ENCODE measurements at regions not wholly inside any gene's neighbourhood (a gene's known extent, or its start where the extent isn't known, plus 50 kb on each side); places are given as distances from the start of the nearest gene placed in this dataset.

- Histone ChIP-seq H3K4me3 (no peak overlapping the region), H3K27ac (peak overlapping the region in 1 of 21 experiments; percentile 37)
These were observed 891.4 kb downstream of the TFAP2A start for GRCh38 chr6:9523462-9523861.

DNA sequence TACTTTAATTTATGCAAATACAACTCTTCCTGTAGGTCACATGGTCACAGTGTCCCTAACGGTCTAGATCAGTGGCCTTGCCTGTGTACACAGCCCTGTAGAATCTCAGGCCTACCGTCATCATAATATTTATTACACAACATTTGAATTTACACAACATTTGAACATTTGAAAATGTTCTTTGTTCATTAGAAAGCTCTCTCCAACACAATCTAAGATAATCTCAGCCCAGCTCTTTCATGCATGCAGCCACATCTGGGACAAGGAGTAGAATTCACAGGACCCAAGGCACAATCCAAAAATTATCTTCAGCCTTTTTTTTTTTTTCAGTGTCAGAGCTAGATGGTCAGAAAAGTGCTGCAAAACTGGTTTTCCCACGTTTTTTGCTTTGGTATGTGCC lies 892.8 kb downstream of the TFAP2A start:
- no peak overlapping the region for H3K27ac ChIP-seq
- no peak overlapping the region for H3K4me3 ChIP-seq

DNA sequence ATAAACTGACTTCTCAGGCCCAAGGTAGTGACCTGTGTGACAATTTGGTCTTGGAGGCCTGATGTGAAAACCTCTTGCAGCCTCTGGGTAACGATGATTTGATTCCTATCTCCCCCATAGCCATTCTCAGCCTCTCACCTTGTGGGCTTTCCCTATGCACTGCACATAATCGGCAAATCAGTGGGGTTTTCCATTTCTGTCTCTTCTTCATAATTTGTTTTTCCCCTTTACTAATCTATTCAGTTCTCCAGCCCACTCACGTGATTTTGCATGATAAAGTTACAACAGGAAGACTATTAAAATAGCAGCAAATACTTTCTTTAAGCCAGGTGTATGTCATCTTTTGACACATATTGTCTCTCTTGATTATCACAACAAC lies 893.7 kb downstream of the TFAP2A start:
- H3K4me3 ChIP-seq: no peak overlapping the region
- H3K27ac ChIP-seq: no peak overlapping the region

- Histone ChIP-seq H3K4me3 (no peak overlapping the region), H3K27ac (no peak overlapping the region)
These were observed 894.3 kb downstream of the TFAP2A start for GRCh38 chr6:9520417-9521151.

DNA sequence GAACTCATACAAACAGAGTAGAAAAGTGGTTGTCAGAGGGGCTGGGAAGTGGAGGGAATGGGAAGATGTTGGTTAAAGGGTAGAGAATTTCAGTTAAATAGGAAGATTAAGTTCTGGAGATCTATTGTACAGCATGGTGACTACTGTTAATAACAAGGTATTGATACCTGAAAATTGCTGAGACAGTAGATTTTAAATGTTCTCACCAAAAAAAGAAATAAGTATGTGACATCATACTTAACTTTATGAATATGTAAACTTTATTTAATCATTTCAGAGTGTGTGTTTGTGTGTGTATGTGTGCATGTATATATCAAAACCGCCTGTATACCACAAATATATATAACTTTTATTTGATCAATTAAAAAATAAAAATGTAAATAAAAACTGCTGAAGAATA lies 896.4 kb downstream of the TFAP2A start:
- Histone ChIP-seq H3K4me3 (no peak overlapping the region), H3K27ac (no peak overlapping the region)

DNA sequence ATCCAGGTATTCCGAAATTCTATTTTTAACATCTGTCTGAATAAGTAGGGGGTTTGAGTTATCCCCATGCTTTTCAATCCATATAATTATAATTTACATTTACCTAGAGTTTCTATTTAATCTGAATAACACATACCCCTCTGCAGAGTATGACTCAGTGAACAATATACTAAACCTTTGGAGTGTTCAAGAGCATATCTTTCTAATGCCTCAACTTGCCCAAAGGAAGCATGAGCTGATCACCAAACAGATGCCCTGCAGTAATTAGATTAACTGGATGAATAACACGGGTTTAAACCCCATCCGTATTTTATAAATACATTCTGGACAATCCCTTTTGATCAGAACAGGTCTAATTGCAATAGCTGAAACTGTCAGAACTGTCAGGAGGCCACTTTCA lies 897.1 kb downstream of the TFAP2A start:
- Histone ChIP-seq H3K4me3 (no peak overlapping the region), H3K27ac (no peak overlapping the region)

- H3K27ac ChIP-seq: no peak overlapping the region
These were observed 899.0 kb downstream of the TFAP2A start for GRCh38 chr6:9515633-9516606.

GRCh38 chr6:9514146-9514545 lies 900.7 kb downstream of the TFAP2A start:
- peak overlapping the region in 2 of 21 experiments; percentile 14 to 42 for H3K27ac ChIP-seq
- no peak overlapping the region for H3K4me3 ChIP-seq

More at GRCh38 chr6:9515633-9516606, 899.0 kb downstream of the TFAP2A start:
- no peak overlapping the region for H3K4me3 ChIP-seq

GRCh38 chr6:9511157-9511556 lies 903.7 kb downstream of the TFAP2A start:
- H3K27ac ChIP-seq: no peak overlapping the region

DNA sequence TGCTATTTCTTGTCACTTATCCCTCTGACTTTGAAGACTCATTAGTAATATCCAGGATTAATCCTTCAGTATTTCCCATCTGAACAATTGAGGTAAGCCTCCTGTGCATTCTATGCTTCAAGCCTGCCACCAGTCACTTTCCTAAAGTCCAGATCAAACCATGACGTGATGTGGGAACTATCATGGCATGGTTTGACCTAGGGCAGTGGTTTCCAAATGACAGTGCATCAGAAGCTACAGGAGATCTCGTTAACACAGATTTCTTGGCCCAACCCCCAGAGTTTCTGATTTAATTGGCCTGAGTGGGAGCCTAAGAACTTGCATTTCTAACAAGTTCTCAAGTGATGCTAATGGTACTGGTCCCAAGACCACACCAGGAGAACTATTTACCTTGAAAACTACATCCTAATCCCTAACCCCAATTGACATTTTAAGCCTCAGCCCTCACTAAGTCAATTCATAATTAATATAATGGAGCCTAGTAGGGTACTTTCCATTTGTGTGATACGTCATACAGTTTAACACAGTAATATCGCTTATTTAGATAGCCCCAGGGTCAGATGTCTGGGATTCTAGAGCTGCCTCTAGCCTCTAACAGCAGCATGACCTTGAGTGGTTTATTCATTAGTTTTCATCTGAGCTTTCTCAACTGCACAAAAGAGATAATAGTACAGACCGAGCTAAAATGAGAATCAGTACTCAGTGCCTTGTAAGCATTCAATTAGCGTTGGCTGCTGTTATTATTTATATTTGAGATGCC lies 907.6 kb downstream of the TFAP2A start:
- no peak overlapping the region for H3K27ac ChIP-seq
- no peak overlapping the region for H3K4me3 ChIP-seq

More at GRCh38 chr6:9511157-9511556, 903.7 kb downstream of the TFAP2A start:
- no peak overlapping the region for H3K4me3 ChIP-seq

- Histone ChIP-seq H3K4me3 (no peak overlapping the region), H3K27ac (peak overlapping the region in 4 of 21 experiments; percentile 5 to 64 (median 60))
These were observed 910.7 kb downstream of the TFAP2A start for GRCh38 chr6:9504191-9504590.

DNA sequence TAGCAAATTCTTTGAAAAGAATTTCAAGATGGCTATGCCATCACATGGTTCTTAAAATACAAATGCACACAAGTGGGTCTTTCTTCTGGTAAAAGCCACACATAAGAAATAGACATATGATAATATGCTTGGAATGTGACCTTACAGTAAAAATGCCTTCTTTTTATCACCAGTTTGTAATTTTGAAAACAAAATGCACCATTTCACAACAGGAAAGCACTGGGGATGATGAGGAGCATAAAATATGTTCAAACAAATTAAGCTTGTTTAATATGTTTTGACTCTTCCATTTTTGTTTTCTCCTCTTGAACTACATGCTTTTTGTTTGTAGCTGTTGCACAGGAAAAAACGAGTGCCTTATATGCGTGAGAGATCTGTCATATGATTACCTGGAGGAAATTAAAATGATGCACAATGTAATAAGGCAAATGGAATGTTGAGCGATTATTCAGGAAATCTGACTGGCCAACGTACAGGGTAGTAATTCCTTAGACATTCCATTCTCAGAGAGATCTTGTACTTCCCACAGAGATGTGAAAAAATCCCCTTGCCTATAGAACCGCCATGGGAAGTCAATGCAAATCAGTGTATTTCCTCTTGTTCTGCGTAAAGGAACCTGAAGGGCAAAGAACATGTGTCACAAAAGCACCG lies 911.6 kb downstream of the TFAP2A start:
- Histone ChIP-seq H3K4me3 (no peak overlapping the region), H3K27ac (peak overlapping the region in 5 of 21 experiments; percentile 5 to 64 (median 59))

DNA sequence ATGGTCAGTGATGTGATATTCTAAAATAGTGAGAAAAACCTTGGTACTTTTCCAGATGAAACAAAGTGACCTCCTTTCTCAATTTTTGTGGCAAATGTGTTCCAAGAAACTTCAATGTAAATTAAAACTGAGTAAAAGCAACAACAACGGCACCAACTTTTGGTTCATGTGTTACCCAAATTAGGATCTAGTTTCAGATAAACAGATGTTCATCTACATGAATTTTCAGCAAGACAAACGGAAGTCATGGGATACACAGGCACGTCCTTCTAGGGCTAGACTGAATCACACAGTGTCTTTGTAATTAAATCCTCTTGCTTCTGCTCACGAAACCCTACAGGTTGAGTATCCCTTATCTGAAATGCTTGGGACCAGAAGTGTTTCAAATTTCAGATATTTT lies 915.2 kb downstream of the TFAP2A start:
- Histone ChIP-seq H3K27ac (no peak overlapping the region), H3K4me3 (no peak overlapping the region)

- Histone ChIP-seq H3K4me3 (no peak overlapping the region), H3K27ac (no peak overlapping the region)
These were observed 918.0 kb downstream of the TFAP2A start for GRCh38 chr6:9496837-9497236.

GRCh38 chr6:9494864-9495263 lies 920.0 kb downstream of the TFAP2A start:
- no peak overlapping the region for H3K4me3 ChIP-seq
- no peak overlapping the region for H3K27ac ChIP-seq

GRCh38 chr6:9492790-9493189 lies 922.1 kb downstream of the TFAP2A start:
- H3K4me3 ChIP-seq: no peak overlapping the region
- H3K27ac ChIP-seq: no peak overlapping the region

DNA sequence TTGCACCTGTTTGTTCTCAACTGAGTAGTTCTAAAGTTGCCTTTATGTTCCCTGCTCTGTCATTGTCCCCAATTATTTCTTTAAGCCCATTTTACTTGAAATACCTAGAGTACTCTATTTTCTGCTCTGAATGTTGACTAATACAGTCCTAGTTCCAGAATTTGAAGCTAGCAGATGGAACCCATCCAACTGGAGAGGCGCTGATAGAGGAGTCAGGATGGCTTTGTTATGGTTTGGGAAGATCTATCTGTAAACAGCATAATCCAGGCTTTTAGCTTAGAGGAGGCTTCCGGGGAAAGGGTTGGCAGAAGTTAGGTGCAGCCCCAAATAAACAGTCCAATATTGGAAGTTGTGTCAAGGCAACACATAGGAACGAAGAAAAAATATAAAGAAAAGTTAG lies 927.7 kb downstream of the TFAP2A start:
- no peak overlapping the region for H3K27ac ChIP-seq

GRCh38 chr6:9485992-9486391 lies 928.9 kb downstream of the TFAP2A start:
- no peak overlapping the region for H3K27ac ChIP-seq
- H3K4me3 ChIP-seq: no peak overlapping the region

More for the DNA sequence above, 927.7 kb downstream of the TFAP2A start:
- no peak overlapping the region for H3K4me3 ChIP-seq

DNA sequence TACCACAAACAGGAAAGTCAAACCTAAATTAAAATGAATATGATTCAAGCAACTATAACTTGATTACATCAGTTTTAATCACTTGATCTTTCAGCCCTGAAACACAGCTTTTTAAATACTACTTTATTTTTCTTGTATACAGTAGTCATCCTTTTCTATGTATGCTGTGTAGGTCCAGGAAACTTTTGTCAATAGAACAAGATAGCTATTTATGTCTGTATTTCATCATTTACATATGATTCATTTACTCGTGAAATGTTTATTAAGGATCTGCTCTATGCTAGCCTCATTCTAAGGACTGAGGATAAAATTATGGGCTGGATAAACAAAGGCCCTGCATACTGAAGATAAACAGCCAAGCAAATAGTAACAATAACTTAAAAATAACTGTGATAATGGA lies 930.2 kb downstream of the TFAP2A start:
- Histone ChIP-seq H3K4me3 (no peak overlapping the region), H3K27ac (peak overlapping the region in 2 of 21 experiments; percentile 10 to 48)

All from skin epidermis (tissue), 12 donors.